GM18519 (cell line): ENCODE measurements at regions not wholly inside any gene's neighbourhood (a gene's known extent, or its start where the extent isn't known, plus 50 kb on each side); places are given as distances from the start of the nearest gene placed in this dataset.
"Not testable (repeated sequence)": the region's sequence is repeated elsewhere in the genome, so short reads cannot be mapped to it uniquely, and the experiment has no call there.

Experiments
- ATAC-seq: cut with Tn5 transposase; IDR thresholded peaks from one replicate; pipeline ENCODE4 v1.9.1; 2021; ENCODE audit warnings: mild to moderate bottlenecking, moderate library complexity; ENCODE audit not compliant: unreplicated experiment, low FRiP score

DNA sequence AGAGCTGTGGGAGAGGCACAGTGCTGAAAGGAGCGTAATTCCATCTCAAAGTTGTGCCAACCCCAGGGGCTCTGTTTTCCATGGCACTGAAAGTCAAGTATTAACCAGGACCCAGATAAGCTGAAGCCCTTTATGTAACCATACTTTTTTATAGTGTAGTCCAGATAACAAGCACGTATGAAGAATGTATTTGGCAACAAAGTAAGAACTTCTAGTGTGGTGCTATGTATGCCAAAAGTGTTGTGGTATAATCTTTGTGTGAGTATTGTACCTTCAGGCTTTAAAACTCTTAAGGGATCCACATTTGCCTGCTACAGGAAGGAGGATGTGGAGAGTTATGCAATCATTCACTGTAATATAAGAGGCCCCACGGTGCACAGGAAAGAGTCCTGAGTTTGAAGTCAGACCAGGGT is 129.4 kb downstream of the IBTK start:
- ATAC-seq, result no peak

DNA sequence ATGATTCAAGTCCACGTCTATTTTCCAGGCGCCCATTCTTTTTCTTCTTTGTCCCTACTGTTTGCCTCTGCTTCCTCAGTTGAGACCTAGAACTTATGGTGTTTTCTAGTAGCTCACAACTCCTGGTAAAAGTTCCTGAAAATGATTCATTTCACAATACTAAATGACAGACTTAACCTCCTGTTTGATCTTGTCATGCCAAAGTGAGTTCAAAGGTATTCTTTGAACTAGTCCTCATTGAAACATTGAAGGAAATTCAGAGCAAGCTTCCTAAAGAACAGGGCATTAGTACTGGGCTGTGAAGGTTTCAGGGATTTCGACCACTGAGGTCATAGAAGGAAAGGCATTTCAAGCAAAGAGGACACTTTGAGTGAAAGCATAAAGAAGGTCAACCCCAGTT is 132.8 kb downstream of the IBTK start:
- no peak for ATAC-seq

DNA sequence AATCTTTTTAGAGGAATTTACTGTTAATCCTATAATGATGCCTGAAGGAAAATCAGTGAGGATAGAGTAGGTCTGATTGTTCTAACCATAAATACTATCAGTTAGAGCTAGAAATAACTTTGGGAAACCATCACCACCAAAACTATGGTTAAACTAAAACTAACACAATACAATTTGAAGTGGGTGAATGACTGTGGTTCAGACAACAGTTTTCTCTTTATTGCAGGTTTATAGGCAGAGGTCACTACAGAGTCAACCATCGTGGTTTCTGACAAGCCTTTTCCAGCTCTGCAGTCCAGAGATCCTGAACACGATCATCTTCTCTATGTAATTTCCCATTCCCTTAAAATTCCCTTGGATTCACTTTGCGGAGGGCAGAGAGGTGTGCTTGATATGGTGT is 134.3 kb downstream of the IBTK start:
- ATAC-seq, result no peak

DNA sequence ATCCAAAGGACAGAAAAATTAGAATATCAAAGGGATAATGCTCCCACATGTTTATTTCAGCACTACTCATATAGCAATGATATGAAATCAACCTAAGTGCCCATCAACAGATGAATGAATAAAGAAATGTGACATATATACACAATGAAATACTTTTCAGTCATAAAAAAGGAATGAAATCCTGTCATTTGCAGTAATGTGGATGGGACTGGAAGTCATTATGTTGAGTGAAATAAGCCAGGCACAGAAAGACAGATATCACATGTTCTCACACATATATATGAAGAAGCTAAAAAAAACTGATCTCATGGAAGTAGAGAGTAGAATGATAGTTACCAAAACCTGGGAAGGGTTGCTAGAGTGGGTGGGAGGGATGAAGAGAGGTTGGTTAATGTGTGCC is 135.7 kb downstream of the IBTK start:
- no peak for ATAC-seq

DNA sequence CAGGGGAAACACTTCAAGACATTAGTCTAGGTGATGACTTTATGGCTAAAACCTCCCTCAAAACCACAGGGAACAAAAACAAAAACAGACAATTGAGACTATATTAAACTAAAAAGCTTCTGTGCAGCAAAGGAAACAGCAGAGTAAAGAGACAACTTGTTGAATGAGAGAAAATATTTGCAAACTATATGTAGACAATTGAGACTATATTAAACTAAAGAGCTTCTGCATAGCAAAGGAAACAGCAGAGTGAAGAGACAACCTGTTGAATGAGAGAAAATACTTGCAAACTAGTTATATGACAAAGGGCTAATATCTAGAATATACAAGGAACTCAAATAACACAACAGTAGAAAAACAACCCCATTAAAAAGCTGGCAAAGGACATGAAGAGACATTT is 136.4 kb downstream of the IBTK start:
- no peak for ATAC-seq

DNA sequence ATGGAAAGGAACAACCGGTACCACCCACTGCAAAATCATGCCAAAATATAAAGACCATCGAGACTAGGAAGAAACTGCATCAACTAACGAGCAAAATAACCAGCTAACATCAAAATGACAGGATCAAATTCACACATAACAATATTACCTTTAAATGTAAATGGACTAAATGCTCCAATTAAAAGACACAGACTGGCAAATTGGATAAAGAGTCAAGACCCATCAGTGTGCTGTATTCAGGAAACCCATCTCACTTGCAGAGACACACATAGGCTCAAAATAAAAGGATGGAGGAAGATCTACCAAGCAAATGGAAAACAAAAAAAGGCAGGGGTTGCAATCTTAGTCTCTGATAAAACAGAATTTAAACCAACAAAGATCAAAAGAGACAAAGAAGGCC is 144.4 kb downstream of the IBTK start:
- ATAC-seq, result not testable (repeated sequence)

DNA sequence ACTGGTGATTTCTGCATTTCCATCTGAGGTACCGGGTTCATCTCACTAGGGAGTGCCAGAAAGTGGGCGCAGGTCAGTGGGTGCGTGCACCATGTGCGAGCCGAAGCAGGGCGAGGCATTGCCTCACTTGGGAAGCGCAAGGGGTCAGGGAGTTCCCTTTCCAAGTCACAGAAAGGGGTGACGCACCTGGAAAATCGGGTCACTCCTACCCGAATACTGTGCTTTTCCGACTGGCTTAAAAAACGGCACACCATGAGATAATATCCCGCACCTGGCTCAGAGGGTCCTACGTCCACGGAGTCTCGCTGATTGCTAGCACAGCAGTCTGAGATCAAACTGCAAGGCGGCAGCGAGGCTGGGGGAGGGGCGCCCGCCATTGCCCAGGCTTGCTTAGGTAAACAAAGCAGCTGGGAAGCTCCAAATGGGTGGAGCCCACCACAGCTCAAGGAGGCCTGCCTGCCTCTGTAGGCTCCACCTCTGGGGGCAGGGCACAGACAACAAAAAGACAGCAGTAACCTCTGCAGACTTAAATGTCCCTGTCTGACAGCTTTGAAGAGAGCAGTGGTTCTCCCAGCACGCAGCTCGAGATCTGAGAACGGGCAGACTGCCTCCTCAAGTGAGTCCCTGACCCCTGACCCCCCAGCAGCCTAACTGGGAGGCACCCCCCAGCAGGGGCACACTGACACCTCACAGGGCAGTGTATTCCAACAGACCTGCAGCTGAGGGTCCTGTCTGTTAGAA is 146.0 kb downstream of the IBTK start:
- ATAC-seq, result not testable (repeated sequence)

DNA sequence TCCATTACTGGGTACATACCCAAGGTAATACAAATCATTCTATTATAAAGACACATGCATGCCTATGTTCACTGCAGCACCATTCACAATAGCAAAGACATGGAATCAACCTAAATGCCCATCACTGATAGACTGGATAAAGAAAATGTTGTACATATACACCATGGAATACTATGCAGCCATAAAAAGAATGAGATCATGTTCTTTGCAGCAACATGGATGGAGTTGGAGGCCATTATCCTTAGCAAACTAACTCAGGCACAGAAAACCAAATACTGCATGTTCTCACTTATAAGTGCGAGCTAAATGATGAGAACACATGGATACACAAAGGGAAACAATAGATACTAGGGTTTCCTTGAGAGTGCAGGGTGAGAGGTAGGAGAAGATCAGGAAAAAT is 146.8 kb downstream of the IBTK start:
- ATAC-seq, result not testable (repeated sequence)

DNA sequence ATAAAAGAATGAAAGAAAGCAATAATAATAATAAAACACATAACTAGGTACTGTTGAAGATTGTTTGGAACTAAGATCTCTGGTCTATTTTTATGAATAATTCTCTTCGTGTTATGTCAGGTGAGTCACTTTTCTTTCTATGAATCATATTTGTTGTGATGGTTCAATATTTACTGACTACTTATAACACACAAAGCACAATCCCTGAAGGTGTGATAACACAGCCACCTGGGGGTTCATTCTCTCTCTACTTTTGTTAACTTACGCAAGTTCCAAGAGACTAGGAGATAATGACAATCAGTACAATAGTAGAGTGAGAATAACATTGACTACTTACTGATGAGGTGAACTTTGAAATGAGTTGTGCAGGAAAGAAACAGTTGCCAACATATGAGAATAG is 149.9 kb downstream of the IBTK start:
- no peak for ATAC-seq

DNA sequence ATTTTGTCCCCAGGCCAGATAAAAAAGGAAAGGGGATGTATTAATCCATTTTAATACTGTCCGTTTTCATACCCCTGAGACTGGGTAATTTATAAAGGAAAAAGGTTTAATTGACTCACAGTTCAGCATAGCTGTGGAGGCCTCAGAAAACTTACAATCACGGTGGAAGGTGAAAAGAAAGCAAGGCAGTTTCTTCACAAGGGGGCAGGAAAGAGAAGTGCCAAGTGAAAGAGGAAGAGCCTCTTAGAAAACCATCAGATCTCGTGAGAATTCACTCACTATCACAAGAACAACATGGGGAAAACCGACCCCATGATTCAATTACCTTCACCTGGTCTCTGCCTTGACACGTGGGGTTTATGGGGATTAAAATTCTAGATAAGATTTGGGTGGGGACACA is 152.5 kb downstream of the IBTK start:
- no peak for ATAC-seq

DNA sequence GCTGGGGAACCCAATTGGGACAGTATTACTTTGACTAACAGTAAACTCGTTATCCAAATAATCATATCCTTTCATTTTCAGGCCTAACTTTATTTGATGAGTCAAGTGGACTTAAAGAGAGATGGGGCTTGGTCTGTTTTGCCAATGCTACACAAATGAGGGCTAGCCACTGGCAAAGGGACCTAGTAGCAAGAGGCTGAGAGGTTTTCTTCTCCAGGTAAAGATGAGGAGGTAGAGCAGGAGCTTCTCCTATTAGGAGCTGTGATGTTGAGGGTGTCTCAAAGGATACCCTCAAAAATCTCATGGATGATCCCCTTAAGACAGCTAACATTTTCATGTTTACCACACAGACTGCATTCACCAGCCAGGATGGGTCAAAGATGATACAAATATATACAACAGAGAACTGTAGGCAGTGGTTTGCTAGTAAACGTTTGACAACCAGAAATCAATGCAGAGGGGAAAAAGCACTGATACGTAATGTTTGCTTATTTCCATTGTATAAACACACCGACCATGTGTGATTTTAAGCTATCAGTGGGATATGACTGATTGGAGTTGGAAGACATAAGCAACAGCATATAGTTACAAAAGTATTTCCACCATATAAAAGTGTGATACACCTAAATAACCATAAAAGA is 153.3 kb downstream of the IBTK start:
- no peak for ATAC-seq

DNA sequence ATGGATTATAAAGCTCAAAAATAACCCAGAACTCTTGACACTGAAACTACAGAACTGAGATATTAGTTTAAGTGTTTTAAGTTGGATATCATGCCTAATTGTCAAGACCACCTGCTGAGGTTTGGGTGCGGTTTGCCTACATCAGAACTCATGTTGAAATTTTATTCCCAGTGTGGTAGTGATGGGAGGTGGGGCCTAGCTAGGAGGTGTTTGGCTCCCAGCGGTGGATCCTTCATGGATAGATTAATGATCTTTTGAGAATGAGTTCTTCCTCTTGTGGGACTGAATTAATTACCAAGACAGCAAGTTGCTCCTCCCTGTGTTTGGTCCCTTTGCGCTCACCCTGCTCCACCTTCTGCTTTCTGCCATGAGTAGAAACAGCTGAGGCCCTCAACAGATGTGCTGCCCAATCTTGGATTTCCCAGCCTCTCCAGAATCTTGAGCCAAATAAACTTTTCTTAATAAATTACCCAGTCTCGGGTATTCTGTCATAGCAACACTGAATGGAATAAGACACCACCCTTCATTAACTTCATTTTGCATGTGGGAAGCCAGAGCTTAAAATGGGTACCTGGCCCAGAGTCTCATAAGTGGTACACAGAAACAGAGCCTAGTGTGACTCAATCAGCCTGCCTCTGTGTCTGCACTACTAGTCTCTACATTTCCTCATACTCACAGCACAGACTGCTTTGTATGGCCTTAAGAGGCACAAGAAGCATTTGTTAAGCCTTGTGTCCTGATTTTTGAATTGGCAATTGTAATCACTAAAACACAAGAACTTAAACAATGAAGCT is 158.4 kb downstream of the IBTK start:
- ATAC-seq, result no peak

DNA sequence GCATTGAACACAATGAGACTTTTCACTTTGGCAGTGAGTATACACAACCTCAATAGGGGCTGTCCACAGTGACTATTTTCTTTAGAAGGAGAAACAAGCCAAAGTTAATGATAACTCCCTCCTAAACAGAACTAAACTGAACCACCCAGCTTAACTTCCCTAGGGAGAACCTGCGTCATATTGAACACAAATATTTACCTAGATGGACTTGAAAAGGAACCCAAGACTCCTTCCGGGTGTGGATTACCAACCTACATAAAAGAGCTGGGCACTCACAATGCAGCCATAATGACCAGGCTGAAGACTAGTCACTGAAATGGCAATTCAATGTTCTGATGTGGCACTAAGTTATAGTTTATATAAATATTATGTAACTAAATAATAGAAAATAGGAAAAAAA is 160.6 kb downstream of the IBTK start:
- ATAC-seq, result no peak

DNA sequence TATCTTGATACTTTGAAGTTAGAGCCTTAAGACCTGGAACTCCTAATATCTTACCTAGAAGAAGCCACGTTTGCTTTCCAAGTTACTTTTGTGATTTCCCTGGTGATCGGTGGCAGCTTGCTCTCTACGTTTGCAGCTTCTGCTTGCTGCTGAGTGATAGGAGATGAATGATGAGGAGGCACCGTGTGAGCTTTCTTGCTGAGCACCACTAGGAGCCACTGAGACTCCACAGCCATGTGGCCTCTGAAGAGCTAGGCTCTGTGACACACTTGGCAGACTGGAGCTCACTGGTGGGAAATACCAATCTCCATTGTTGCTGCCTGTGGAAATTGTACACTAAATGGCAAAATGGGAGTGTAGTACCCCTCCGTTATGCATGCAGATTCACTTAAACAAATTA is 161.8 kb downstream of the IBTK start:
- no peak for ATAC-seq

DNA sequence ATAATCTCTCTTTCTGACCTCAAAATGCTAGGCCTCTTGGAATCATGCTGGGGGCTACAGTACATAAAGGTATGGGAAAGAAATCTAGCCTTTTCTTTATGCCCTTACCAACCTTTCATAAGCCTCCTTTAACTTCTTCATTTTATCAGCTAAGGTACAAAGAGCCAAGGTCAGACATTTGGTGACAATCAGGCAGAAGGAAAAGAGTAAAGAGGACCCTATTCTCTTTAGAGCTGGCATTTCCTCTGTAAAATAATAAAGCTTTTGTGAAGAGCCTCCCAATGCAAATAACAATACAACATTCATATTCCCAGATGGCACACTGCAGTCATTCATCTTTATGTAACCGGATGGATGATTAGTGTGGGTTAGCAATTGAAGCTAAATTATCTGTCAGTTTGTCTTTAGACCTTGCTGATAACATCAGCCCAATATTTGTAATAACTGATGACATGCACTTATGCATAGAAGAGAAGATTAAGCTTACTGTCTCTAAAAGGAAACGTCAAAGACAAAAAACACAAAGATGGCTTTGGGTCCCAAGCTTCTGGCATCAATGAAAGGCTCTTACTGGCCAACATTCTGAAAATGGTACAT is 163.1 kb downstream of the IBTK start:
- ATAC-seq, result no peak

DNA sequence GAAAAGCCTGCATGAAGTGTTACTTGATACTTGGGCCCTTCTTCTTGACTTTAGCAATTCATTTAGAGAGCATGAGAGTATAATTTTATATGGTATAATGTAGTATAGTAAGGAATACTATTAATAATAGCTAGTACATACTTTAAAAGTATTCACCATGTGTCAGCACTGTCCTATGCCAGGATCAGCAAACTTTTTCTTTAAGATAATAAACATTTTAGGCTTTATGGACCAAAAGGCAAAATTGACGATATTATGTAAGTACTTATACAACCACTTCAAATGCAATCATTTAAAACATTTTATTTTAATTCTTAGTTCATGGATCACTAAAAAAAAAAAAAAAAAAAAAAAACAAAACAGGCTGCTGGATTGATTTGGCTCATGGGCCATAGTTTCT is 163.9 kb downstream of the IBTK start:
- no peak for ATAC-seq

DNA sequence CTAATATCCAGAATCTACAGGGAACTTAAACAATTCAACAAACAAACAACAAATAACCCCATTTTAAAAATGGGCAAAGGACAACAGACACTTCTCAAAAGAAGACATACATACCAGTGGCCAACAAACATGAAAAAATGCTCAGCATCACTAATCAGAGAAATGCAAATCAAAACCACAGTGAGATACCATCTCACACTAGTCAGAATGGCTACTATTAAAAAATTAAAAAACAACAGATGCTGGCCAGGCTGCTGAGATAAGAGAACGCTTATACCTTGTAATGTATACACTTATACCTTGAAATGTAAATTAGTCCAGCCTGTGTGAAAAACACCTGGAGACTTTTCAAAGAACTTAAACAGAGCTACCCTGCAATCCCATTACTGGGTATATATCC is 166.8 kb downstream of the IBTK start:
- no peak for ATAC-seq

DNA sequence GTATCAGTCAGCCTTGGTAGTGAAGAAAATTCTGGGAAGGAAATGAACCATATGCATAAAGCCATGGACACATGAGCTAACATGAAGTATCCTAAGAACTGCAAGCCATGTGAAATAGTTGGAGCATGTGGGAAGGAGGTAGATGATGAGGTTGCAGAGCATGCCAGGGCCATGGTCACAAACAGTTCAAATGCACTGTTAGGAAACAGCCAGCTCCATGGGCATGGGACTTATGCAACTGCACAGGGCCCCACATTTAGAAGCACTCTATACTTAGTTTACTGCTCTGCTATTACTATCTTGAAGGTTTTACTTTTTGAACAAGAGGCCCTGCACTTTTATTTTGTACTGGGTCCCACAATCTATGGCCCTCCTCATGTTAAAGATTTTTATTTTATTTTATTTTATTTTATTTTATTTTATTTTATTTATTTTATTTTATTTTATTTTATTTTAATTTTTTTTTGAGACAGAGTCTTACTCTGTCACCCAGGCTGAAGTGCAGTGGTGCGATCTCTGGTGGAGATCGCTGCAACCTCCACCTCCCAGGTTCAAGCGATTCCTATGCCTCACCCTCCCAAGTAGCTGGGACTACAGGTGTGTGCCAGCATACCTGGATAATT is 169.1 kb downstream of the IBTK start:
- ATAC-seq, result no peak

DNA sequence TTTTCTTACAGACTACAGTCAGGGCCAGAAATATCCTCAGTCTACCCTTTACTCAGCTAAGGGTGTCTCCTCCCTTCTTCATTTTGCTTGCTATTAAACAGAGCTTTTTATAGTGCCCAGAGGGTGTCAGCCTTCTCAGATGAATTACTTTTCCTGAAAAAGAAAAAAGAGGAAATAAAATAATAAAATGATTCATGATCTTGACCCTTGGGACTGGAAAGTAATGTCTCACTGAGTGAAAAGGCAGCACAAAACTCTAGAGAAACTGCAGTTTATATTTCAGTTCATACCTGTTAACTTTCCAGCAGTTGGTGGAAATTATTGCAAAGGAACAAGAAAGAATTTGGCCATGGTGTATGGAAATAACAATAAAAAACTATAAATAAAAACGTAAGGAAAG is 170.6 kb downstream of the IBTK start:
- no peak for ATAC-seq

DNA sequence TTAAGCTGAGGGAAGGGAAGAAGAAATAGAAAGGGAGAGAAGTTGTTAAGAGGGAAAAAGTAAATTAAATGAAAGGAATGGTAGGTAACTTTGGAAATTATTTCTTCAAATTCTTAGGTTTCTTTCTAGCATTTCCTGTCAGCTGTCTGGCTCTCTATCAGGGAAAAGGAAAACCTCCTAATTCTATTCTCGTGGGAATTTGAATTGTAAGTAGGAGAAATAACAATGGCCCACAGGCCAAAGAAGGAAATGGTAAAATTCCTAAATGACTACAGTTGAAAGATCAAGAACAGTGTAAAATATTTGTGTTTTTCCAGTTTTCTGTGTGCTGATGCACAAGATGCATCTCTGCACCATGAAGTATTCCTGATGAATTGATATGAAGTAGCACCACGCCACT is 173.0 kb downstream of the IBTK start:
- no peak for ATAC-seq

DNA sequence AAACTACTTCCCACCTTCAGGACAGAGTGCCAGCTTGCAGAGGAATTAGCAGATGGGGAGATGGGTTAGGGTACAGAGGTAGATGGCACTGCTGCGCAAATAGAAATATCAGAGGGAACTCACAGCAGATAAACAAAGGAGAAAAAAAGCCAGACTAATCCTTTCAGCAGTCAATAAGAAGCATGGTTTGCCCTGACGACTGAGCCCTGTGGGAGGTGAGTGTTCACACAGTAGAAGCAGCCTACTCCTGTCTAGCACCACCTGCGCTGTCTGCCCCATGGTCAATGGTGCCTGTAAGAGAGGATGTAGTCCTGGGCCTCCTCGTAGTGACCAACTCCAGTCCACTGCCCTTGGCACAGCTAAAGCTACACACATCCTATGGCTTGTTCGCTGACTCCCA is 174.1 kb downstream of the IBTK start:
- ATAC-seq, result no peak
